Smooth muscle cell (in vitro differentiated cells): ENCODE measurements at regions not wholly inside any gene's neighbourhood (a gene's known extent, or its start where the extent isn't known, plus 50 kb on each side); places are given as distances from the start of the nearest gene placed in this dataset.

Experiments used
- DNase-seq: peaks from one replicate; lab custom pipeline; 2025; ENCODE audit not compliant: unreplicated experiment; lab: John Stamatoyannopoulos, UW
- H2AFZ ChIP-seq: fragments of 200-600 bp; sonication (generic); 2 replicates; pipeline ENCODE4 v1.6.0; 2016; ENCODE audit warnings: antibody characterized with exemption, low read depth, mild to moderate bottlenecking
- H3F3A ChIP-seq: fragments of 200-600 bp; sonication (generic); 2 replicates; pipeline ENCODE4 v1.6.0; 2017; ENCODE audit warnings: antibody characterized with exemption, low read depth
- H3K27ac ChIP-seq: fragments of 200-600 bp; sonication (generic); 2 replicates; pipeline ENCODE4 v1.5.1; 2016; ENCODE audit warnings: low read depth, mild to moderate bottlenecking
- H3K27me3 ChIP-seq: fragments of 200-600 bp; sonication (generic); 2 replicates; pipeline ENCODE4 v1.6.1; 2016; ENCODE audit warnings: low read depth, mild to moderate bottlenecking
- H3K36me3 ChIP-seq: fragments of 200-600 bp; sonication (generic); 2 replicates; pipeline ENCODE4 v1.5.1; 2016; ENCODE audit warnings: low read depth
- H3K4me1 ChIP-seq: fragments of 200-600 bp; sonication (generic); 2 replicates; pipeline ENCODE4 v1.5.1; 2016; ENCODE audit warnings: low read depth
- H3K4me2 ChIP-seq: fragments of 200-600 bp; sonication (generic); 2 replicates; pipeline ENCODE4 v1.6.0; 2016; ENCODE audit warnings: mild to moderate bottlenecking
- H3K4me3 ChIP-seq: fragments of 200-600 bp; sonication (generic); 2 replicates; pipeline ENCODE4 v1.5.1; 2016; ENCODE audit warnings: mild to moderate bottlenecking
- H3K79me2 ChIP-seq: fragments of 200-600 bp; sonication (generic); 2 replicates; pipeline ENCODE4 v1.6.0; 2016; ENCODE audit warnings: low read depth, mild to moderate bottlenecking
- H3K9ac ChIP-seq: fragments of 200-600 bp; sonication (generic); 2 replicates; pipeline ENCODE4 v1.6.0; 2016; ENCODE audit warnings: low read depth
- H3K9me3 ChIP-seq: fragments of 200-600 bp; sonication (generic); replicated peaks from 2 replicates; pipeline ENCODE4 v1.5.1; 2016; ENCODE audit warnings: low read depth
- H4K20me1 ChIP-seq: fragments of 200-600 bp; sonication (generic); 2 replicates; pipeline ENCODE4 v1.6.0; 2016; ENCODE audit warnings: low read depth
- WGBS: methylation state at CpG from one replicate; pipeline ENCODE4 v1.1.7; 2016; ENCODE audit warnings: low lambda C conversion rate; 5-methylcytosine and 5-hydroxymethylcytosine counted together
- TF ChIP-seq, protein P1 (sequence below): fragments of 200-600 bp; sonication (generic); IDR thresholded peaks from 2 replicates; pipeline ENCODE4 v1.5.1; 2017; ENCODE audit warnings: borderline replicate concordance, mild to moderate bottlenecking, antibody characterized with exemption; ENCODE audit not compliant: insufficient read depth, poor library complexity, severe bottlenecking

DNA sequence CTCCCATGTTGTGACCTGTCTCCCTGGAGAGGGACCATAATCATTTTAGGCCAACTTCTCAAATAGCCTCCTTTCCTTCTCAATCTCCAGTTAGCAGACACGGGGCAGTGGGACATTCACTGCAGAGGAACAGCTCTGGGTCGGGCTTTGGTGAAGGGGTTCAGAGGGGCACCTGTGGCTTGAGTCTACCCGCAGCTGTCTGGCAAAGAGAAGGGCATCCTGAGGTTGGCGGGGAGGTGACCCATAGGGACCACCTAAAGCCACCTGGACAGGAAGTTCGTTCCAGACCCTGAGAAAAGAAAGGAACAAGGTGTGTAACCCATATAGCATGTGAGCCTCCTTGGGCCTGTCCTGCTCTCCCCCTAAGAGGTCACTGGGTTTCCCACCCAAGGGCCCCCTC lies 155.0 kb downstream of the OAT start:
- Histone ChIP-seq H4K20me1 (no peaks in the 10 kb centered on the region), H3K9me3 (no peaks in the 10 kb centered on the region), H3K27ac (no peak overlapping the region), H3K9ac (no peak overlapping the region), H3K4me2 (no peak overlapping the region), H3K4me3 (no peak overlapping the region), H3K36me3 (no peaks in the 10 kb centered on the region), H2AFZ (no peak overlapping the region), H3K27me3 (no peaks in the 10 kb centered on the region), H3F3A (no peaks in the 10 kb centered on the region), H3K79me2 (no peaks in the 10 kb centered on the region), H3K4me1 (no peaks in the 10 kb centered on the region)
- TF ChIP-seq, protein P1, sequence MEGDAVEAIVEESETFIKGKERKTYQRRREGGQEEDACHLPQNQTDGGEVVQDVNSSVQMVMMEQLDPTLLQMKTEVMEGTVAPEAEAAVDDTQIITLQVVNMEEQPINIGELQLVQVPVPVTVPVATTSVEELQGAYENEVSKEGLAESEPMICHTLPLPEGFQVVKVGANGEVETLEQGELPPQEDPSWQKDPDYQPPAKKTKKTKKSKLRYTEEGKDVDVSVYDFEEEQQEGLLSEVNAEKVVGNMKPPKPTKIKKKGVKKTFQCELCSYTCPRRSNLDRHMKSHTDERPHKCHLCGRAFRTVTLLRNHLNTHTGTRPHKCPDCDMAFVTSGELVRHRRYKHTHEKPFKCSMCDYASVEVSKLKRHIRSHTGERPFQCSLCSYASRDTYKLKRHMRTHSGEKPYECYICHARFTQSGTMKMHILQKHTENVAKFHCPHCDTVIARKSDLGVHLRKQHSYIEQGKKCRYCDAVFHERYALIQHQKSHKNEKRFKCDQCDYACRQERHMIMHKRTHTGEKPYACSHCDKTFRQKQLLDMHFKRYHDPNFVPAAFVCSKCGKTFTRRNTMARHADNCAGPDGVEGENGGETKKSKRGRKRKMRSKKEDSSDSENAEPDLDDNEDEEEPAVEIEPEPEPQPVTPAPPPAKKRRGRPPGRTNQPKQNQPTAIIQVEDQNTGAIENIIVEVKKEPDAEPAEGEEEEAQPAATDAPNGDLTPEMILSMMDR: no peak
- no peak for DNase-seq
- whole genome bisulfite sequencing: 87% methylated on average over 5 of the region's 5 CpGs

DNA sequence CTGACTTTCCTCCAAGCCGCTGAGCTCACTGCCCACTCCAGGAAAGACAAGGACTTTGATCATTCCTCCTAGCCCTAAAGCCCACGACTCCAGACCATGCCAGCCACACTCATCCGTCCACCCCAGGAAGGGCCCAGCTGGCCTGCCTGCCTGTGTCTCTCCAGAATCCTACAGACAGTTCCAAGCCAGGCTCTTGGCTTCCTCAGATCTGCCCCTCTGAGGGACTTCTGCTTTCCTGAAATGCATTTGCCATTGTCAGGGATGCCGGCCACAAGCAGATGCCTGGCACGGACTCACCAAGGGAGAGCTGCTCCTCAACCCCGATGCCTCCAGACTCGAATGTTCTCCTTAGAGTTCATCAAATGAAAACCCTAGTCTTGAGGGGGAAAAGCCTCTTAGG lies 155.8 kb downstream of the OAT start:
- Histone ChIP-seq H3K4me1 (no peaks in the 10 kb centered on the region), H3K9me3 (no peaks in the 10 kb centered on the region), H3K4me3 (no peak overlapping the region), H3F3A (no peaks in the 10 kb centered on the region), H3K4me2 (no peak overlapping the region), H2AFZ (no peak overlapping the region), H3K27ac (no peak overlapping the region), H3K36me3 (no peaks in the 10 kb centered on the region), H3K9ac (no peak overlapping the region), H3K27me3 (no peaks in the 10 kb centered on the region), H4K20me1 (no peaks in the 10 kb centered on the region), H3K79me2 (no peaks in the 10 kb centered on the region)
- TF ChIP-seq, protein P1: no peak
- 94% methylated on average over 7 of the region's 7 CpGs for WGBS
- DNase-seq: no peak

DNA sequence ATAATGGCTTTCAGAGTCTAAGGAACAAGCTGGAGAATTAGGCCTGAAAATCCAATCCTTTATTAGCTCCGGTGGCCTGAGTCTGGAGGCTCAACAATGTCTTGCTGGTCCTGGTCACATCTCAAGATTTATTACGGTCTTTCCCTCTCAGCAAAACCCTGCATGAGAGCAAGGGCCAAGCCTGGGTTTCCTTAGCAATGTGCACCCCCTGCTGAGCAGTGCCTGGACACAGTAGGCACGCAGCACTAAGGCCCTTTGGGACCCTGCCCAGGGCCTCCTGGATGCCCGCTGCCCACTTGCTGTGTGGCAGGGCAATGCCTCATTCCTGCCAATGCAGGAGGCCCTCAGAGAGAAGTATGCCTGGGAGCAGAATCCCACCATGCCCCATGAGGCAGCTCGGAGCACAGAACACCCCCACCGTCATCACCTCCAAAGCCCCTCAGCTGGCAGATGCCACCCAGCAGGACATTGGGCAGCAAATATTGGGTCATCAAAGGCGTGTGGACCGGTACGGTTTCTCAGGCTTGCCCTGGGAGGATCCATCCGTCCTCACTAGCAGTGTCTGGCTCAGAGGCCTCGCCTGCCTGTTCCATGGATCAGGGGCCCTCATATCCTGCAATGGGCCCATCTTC lies 156.4 kb downstream of the OAT start:
- DNase-seq: no peak
- no peaks in the 10 kb centered on the region for H3K4me1 ChIP-seq
- no peaks in the 10 kb centered on the region for H3K36me3 ChIP-seq
- H3K4me2 ChIP-seq: no peak overlapping the region
- no peak overlapping the region for H3K4me3 ChIP-seq
- H4K20me1 ChIP-seq: no peaks in the 10 kb centered on the region
- H2AFZ ChIP-seq: no peak overlapping the region
- WGBS: 92% methylated on average over 11 of the region's 11 CpGs
- no peaks in the 10 kb centered on the region for H3F3A ChIP-seq
- H3K9me3 ChIP-seq: no peaks in the 10 kb centered on the region
- no peaks in the 10 kb centered on the region for H3K79me2 ChIP-seq
- H3K9ac ChIP-seq: no peak overlapping the region
- TF ChIP-seq, protein P1: no peak
- no peak overlapping the region for H3K27ac ChIP-seq
- H3K27me3 ChIP-seq: no peaks in the 10 kb centered on the region

DNA sequence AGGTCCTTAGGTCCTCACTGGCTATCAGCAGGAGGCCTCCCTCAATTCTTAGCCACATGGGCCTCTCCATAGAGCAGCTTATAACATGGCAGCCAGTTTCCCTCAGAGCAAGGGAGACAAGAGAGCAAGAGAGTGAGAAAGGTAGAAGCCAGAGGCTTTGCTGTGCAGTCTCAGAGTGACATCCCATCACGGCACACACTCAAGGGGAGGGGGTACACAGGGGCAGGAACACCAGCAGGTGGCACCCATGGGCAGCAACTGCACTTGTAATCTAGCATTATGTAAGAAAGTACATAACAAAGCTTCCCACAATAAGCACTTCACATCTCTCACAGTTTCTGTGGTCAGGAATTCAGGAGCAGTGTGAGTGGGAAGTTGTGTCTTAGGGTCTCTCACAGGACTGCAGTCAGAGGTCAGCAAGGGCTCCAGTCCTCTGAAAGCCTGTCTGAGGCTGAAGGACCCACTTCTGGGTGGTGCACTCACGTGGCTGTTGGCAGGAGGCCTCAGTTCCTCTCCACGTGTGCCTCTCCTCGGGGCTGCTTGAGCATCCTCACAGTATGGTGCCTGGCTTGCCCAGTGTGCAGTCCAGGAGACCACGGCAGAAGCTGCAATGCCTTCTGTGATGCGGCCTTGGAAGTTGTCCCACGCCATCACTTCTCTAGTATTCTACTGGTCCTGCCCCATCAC lies 159.4 kb downstream of the OAT start:
- H3K4me1 ChIP-seq: no peaks in the 10 kb centered on the region
- no peak overlapping the region for H3K4me2 ChIP-seq
- no peaks in the 10 kb centered on the region for H3K36me3 ChIP-seq
- no peak overlapping the region for H3K27ac ChIP-seq
- H3K4me3 ChIP-seq: no peak overlapping the region
- no peaks in the 10 kb centered on the region for H4K20me1 ChIP-seq
- H3K27me3 ChIP-seq: no peaks in the 10 kb centered on the region
- H3K9me3 ChIP-seq: no peaks in the 10 kb centered on the region
- H2AFZ ChIP-seq: no peak overlapping the region
- H3K9ac ChIP-seq: no peak overlapping the region
- TF ChIP-seq, protein P1: no peak
- no peaks in the 10 kb centered on the region for H3K79me2 ChIP-seq
- H3F3A ChIP-seq: no peaks in the 10 kb centered on the region
- WGBS: 89% methylated on average over 7 of the region's 7 CpGs
- no peak for DNase-seq
